GM12891 (cell line): ENCODE measurements at regions not wholly inside any gene's neighbourhood (a gene's known extent, or its start where the extent isn't known, plus 50 kb on each side); places are given as distances from the start of the nearest gene placed in this dataset.
"Not testable (repeated sequence)": the region's sequence is repeated elsewhere in the genome, so short reads cannot be mapped to it uniquely, and the experiment has no call there.

ENCODE experiments used
- PAX5 ChIP-seq: IDR thresholded peaks from 2 replicates; pipeline ENCODE4 v1.6.1; 2011; ENCODE audit warnings: low read length, moderate library complexity, mild to moderate bottlenecking; ENCODE audit not compliant: insufficient read depth, severe bottlenecking
- POLR2A ChIP-seq: IDR thresholded peaks from 2 replicates; pipeline ENCODE4 v1.6.1; 2011; ENCODE audit warnings: low read depth, low read length, control low read depth
- POLR2AphosphoS5 ChIP-seq: IDR thresholded peaks from 2 replicates; pipeline ENCODE4 v1.6.1; 2011; ENCODE audit warnings: low read depth, low read length, control low read depth
- POU2F2 ChIP-seq: IDR thresholded peaks from 2 replicates; pipeline ENCODE4 v1.6.1; 2011; ENCODE audit warnings: low read depth, mild to moderate bottlenecking, control low read depth, low read length, moderate library complexity
- TAF1 ChIP-seq: IDR thresholded peaks from 2 replicates; pipeline ENCODE4 v1.6.1; 2011; ENCODE audit warnings: low read depth, low read length, control low read depth

DNA sequence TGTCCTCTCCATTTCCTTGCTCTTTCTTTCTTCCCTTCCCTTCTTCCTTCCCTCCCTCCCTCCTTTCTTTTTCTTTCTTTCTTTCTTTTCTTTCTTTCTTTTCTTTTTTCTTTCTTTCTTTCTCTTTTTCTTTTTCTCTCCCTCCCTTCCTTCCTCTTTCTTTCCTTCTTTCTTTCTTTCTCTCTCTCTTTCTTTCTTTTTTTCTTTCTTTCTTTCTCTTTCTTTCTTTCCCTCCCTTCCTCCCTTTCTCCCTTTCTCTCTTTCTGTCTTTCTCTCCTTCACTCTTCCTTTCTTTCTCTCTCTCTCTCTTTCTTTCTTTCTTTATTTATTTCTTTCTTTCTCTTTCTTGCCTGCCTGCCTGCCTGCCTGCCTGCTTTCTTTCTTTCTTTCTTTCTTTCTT lies 326.8 kb upstream of the ONECUT1 start:
- not testable (repeated sequence) for TF ChIP-seq TAF1, POLR2A, POLR2AphosphoS5, POU2F2, PAX5
